GM04503 (cell line): ENCODE measurements at regions not wholly inside any gene's neighbourhood (a gene's known extent, or its start where the extent isn't known, plus 50 kb on each side); places are given as distances from the start of the nearest gene placed in this dataset.
A peak's percentile ranks its signal among the peaks of the same experiment; 100 is the strongest.

Experiments used
- DNase-seq: peaks from one replicate; pipeline ENCODE4 v3.0.0-alpha.2; 2012; ENCODE audit warnings: low read depth

- DNase-seq: peak; percentile 89
Measured at GRCh38 chr4:181957088-181957487, 286.1 kb upstream of the TENM3 start.

- DNase-seq: no peak
Measured at GRCh38 chr4:181958446-181958845, 284.8 kb upstream of the TENM3 start.

- DNase-seq: no peak
Measured at GRCh38 chr4:181959121-181959520, 284.1 kb upstream of the TENM3 start.

- DNase-seq: no peak
Measured at GRCh38 chr4:181960384-181960783, 282.8 kb upstream of the TENM3 start.

- no peak for DNase-seq
Measured at GRCh38 chr4:181962321-181962720, 280.9 kb upstream of the TENM3 start.

- DNase-seq: no peak
Measured at GRCh38 chr4:181964731-181965130, 278.5 kb upstream of the TENM3 start.

- DNase-seq: no peak
Measured at GRCh38 chr4:181966104-181966551, 277.1 kb upstream of the TENM3 start.

- DNase-seq: no peak
Measured at GRCh38 chr4:181967401-181967800, 275.8 kb upstream of the TENM3 start.

- DNase-seq: peak; percentile 68
Measured at GRCh38 chr4:181968371-181968770, 274.8 kb upstream of the TENM3 start.

- no peak for DNase-seq
Measured at GRCh38 chr4:181969151-181969550, 274.1 kb upstream of the TENM3 start.

GRCh38 chr4:181970366-181970765 is 272.8 kb upstream of the TENM3 start:
- DNase-seq: no peak

- DNase-seq: no peak
Measured at GRCh38 chr4:181971411-181971810, 271.8 kb upstream of the TENM3 start.

GRCh38 chr4:181971973-181972372 is 271.2 kb upstream of the TENM3 start:
- DNase-seq: no peak

GRCh38 chr4:181976764-181977163 is 266.4 kb upstream of the TENM3 start:
- DNase-seq: no peak

- no peak for DNase-seq
Measured at GRCh38 chr4:181982437-181982836, 260.8 kb upstream of the TENM3 start.

GRCh38 chr4:181982856-181983255 is 260.3 kb upstream of the TENM3 start:
- no peak for DNase-seq

- no peak for DNase-seq
Measured at GRCh38 chr4:181987392-181987791, 255.8 kb upstream of the TENM3 start.

GRCh38 chr4:181989071-181989470 is 254.1 kb upstream of the TENM3 start:
- DNase-seq: no peak

- no peak for DNase-seq
Measured at GRCh38 chr4:181991369-181992108, 251.7 kb upstream of the TENM3 start.

GRCh38 chr4:181998398-181999295 is 244.6 kb upstream of the TENM3 start:
- DNase-seq: no peak

- DNase-seq: no peak
Measured at GRCh38 chr4:182000077-182000476, 243.1 kb upstream of the TENM3 start.

GRCh38 chr4:182010876-182011275 is 232.3 kb upstream of the TENM3 start:
- DNase-seq: peak; percentile 59

- DNase-seq: no peak
Measured at GRCh38 chr4:182014164-182014563, 229.0 kb upstream of the TENM3 start.
